ENCODE measurements at regions not wholly inside any gene's neighbourhood (a gene's known extent, or its start where the extent isn't known, plus 50 kb on each side); places are given as distances from the start of the nearest gene placed in this dataset.

GRCh38 chr13:44015118-44015517, 135.4 kb downstream of the LACC1 start (continued):
- TF ChIP-seq, protein P1, sequence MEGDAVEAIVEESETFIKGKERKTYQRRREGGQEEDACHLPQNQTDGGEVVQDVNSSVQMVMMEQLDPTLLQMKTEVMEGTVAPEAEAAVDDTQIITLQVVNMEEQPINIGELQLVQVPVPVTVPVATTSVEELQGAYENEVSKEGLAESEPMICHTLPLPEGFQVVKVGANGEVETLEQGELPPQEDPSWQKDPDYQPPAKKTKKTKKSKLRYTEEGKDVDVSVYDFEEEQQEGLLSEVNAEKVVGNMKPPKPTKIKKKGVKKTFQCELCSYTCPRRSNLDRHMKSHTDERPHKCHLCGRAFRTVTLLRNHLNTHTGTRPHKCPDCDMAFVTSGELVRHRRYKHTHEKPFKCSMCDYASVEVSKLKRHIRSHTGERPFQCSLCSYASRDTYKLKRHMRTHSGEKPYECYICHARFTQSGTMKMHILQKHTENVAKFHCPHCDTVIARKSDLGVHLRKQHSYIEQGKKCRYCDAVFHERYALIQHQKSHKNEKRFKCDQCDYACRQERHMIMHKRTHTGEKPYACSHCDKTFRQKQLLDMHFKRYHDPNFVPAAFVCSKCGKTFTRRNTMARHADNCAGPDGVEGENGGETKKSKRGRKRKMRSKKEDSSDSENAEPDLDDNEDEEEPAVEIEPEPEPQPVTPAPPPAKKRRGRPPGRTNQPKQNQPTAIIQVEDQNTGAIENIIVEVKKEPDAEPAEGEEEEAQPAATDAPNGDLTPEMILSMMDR (conservative IDR thresholded peaks at IDR 0.05; ENCODE audit: low read depth in 2 of 2): no peak
- TF ChIP-seq ZNF331 (CRISPR knock-in tag; IDR thresholded peaks at IDR 0.05; ENCODE audit: low read depth): no peak
- TF ChIP-seq, protein P2, sequence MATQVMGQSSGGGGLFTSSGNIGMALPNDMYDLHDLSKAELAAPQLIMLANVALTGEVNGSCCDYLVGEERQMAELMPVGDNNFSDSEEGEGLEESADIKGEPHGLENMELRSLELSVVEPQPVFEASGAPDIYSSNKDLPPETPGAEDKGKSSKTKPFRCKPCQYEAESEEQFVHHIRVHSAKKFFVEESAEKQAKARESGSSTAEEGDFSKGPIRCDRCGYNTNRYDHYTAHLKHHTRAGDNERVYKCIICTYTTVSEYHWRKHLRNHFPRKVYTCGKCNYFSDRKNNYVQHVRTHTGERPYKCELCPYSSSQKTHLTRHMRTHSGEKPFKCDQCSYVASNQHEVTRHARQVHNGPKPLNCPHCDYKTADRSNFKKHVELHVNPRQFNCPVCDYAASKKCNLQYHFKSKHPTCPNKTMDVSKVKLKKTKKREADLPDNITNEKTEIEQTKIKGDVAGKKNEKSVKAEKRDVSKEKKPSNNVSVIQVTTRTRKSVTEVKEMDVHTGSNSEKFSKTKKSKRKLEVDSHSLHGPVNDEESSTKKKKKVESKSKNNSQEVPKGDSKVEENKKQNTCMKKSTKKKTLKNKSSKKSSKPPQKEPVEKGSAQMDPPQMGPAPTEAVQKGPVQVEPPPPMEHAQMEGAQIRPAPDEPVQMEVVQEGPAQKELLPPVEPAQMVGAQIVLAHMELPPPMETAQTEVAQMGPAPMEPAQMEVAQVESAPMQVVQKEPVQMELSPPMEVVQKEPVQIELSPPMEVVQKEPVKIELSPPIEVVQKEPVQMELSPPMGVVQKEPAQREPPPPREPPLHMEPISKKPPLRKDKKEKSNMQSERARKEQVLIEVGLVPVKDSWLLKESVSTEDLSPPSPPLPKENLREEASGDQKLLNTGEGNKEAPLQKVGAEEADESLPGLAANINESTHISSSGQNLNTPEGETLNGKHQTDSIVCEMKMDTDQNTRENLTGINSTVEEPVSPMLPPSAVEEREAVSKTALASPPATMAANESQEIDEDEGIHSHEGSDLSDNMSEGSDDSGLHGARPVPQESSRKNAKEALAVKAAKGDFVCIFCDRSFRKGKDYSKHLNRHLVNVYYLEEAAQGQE (IDR thresholded peaks at IDR 0.05; ENCODE audit: unreplicated experiment): no peak
- no peak for TF ChIP-seq JUNB (IDR thresholded peaks at IDR 0.05; ENCODE audit: unreplicated experiment)

DNA sequence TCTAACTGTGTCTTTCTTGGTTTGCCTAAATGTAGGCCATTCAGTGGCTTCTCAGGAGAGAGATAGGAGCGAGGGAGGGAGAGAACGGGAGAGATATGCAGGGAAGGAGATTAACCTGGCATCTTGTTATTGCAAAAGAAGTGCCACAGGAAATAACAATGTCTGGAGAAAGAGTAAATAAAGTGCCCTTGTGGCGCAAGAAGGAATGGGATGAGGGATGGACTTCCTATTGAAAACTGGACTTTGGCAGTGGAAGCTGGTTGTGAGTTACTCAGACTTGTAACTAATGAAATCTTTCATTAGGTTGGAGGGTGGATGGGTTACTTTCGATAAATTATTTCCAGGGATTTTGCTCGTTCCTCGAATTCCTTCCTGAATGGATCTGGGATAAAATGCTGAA, 136.1 kb downstream of the LACC1 start:
- Mint-ChIP-seq H3K9me3 (no peaks in the 10 kb centered on the region), H3K36me3 (ENCODE audit: low read depth) (no peaks in the 10 kb centered on the region; the same call in 2 of the 3 replicates), H3K4me1 (peaks cover 14% of the 10 kb centered on the region), H3K27me3 (ENCODE audit: insufficient read depth, low read depth, poor library complexity) (peaks cover 3% of the 10 kb centered on the region), H3K4me3 (no peak overlapping the region), H3K27ac (no peak overlapping the region)
- DNase-seq (ENCODE audit: low spot score) (no peak), ATAC-seq (no peak)
- H3K27ac ChIP-seq (ENCODE audit: low read depth): no peak overlapping the region
- H3K9me2 ChIP-seq (ENCODE audit: insufficient read depth): peaks cover 4% of the 10 kb centered on the region
- H3F3A ChIP-seq (replicated peaks; ENCODE audit: low read depth): no peaks in the 10 kb centered on the region
- no peaks in the 10 kb centered on the region for H4K20me1 ChIP-seq (replicated peaks; ENCODE audit: insufficient read depth)
- no peak overlapping the region for H3K4me3 ChIP-seq
- no peaks in the 10 kb centered on the region; the same call in 1 of the 2 replicates for H3K4me1 ChIP-seq (ENCODE audit: insufficient read depth)
- no peak overlapping the region for H2AFZ ChIP-seq
- no peaks in the 10 kb centered on the region for H3K79me2 ChIP-seq (replicated peaks; ENCODE audit: insufficient read depth)
- no peaks in the 10 kb centered on the region for H3K27me3 ChIP-seq (ENCODE audit: insufficient read depth)
- no peak overlapping the region for H3K4me2 ChIP-seq
- no peaks in the 10 kb centered on the region for H3K36me3 ChIP-seq (ENCODE audit: insufficient read depth)
- TF ChIP-seq EZH2 (IDR thresholded peaks at IDR 0.05; ENCODE audit: low read depth, unreplicated experiment) (no peak), ZNF114 (CRISPR knock-in tag; IDR thresholded peaks at IDR 0.05) (no peak), EZH2phosphoT487 (IDR thresholded peaks at IDR 0.05; ENCODE audit: unreplicated experiment) (no peak), CREB1 (CRISPR knock-in tag; IDR thresholded peaks at IDR 0.05; ENCODE audit: low read depth) (no peak), POLR2AphosphoS5 (IDR thresholded peaks at IDR 0.05; ENCODE audit: low read depth) (no peak), JUNB (IDR thresholded peaks at IDR 0.05; ENCODE audit: unreplicated experiment) (no peak), NANOG (IDR thresholded peaks at IDR 0.05; ENCODE audit: borderline replicate concordance) (no peak), STAT1 (IDR thresholded peaks at IDR 0.05; ENCODE audit: unreplicated experiment) (no peak), ZNF331 (CRISPR knock-in tag; IDR thresholded peaks at IDR 0.05; ENCODE audit: low read depth) (no peak)
- TF ChIP-seq, protein P2 (IDR thresholded peaks at IDR 0.05; ENCODE audit: unreplicated experiment): no peak
- TF ChIP-seq, protein P1 (conservative IDR thresholded peaks at IDR 0.05; ENCODE audit: low read depth in 2 of 2): no peak
- TF ChIP-seq, protein P3, sequence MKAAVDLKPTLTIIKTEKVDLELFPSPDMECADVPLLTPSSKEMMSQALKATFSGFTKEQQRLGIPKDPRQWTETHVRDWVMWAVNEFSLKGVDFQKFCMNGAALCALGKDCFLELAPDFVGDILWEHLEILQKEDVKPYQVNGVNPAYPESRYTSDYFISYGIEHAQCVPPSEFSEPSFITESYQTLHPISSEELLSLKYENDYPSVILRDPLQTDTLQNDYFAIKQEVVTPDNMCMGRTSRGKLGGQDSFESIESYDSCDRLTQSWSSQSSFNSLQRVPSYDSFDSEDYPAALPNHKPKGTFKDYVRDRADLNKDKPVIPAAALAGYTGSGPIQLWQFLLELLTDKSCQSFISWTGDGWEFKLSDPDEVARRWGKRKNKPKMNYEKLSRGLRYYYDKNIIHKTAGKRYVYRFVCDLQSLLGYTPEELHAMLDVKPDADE (IDR thresholded peaks at IDR 0.05): no peak
